ENCODE measurements at regions not wholly inside any gene's neighbourhood (a gene's known extent, or its start where the extent isn't known, plus 50 kb on each side); places are given as distances from the start of the nearest gene placed in this dataset.

DNA sequence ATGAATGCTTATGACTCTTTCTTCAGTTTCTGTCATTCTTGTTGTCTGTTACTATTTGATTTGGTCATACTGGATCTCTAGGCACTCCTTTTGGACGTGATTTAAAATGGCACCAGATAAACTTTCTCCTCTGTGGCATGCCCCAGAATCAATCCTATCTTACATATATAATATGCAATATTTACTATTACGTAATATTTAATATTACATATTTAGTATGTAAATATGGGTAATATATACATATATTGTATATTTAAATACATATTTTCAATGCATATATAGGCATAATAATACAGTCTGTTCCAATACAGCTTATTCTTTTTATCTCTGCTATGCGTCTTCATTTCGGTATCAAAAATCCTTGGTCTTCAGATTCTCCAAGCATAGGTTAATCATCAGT lies 104.4 kb upstream of the PRR20A start:
- no peak for TF ChIP-seq CTCF (IDR thresholded peaks at IDR 0.05; ENCODE audit: unreplicated experiment)
- no peaks in the 10 kb centered on the region for H3K9me3 Mint-ChIP-seq (ENCODE audit: unreplicated experiment)
- no peaks in the 10 kb centered on the region for H3K27me3 Mint-ChIP-seq (ENCODE audit: unreplicated experiment)
- H3K4me1 Mint-ChIP-seq (ENCODE audit: unreplicated experiment): no peaks in the 10 kb centered on the region
- DNase-seq (ENCODE audit: low spot score): no peak
- peaks cover 1% of the 10 kb centered on the region for H3K36me3 Mint-ChIP-seq (ENCODE audit: low read depth, unreplicated experiment)
- no peak overlapping the region for H3K4me3 Mint-ChIP-seq (ENCODE audit: unreplicated experiment)
- no peak overlapping the region for H3K27ac Mint-ChIP-seq (ENCODE audit: unreplicated experiment)

DNA sequence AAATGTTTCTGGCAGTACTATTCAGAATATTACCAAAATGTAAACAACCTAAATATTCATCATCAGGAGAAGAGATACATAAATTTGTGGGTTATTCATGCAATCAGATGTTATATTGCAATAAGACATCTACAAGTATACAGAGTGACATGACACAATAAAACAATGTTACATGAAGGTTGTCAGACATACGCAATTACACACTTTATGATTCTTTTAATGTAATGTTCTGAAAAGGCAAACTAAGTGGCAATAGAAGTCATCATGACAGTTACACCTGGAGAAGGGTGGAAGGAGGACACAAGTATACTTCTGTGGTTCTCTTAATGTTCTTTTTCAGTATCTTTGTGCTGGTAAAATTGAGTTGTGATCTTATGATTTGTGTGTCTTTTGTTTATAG lies 95.8 kb upstream of the PRR20A start:
- H3K9me3 Mint-ChIP-seq (ENCODE audit: unreplicated experiment): no peaks in the 10 kb centered on the region
- H3K36me3 Mint-ChIP-seq (ENCODE audit: low read depth, unreplicated experiment): no peaks in the 10 kb centered on the region
- no peak for TF ChIP-seq CTCF (IDR thresholded peaks at IDR 0.05; ENCODE audit: unreplicated experiment)
- DNase-seq (ENCODE audit: low spot score): no peak
- H3K27ac Mint-ChIP-seq (ENCODE audit: unreplicated experiment): no peak overlapping the region
- H3K27me3 Mint-ChIP-seq (ENCODE audit: unreplicated experiment): no peaks in the 10 kb centered on the region
- H3K4me1 Mint-ChIP-seq (ENCODE audit: unreplicated experiment): no peaks in the 10 kb centered on the region
- H3K4me3 Mint-ChIP-seq (ENCODE audit: unreplicated experiment): no peak overlapping the region

- no peak for TF ChIP-seq CTCF (IDR thresholded peaks at IDR 0.05; ENCODE audit: unreplicated experiment)
- no peak overlapping the region for H3K4me3 Mint-ChIP-seq (ENCODE audit: unreplicated experiment)
- H3K9me3 Mint-ChIP-seq (ENCODE audit: unreplicated experiment): no peaks in the 10 kb centered on the region
- H3K27me3 Mint-ChIP-seq (ENCODE audit: unreplicated experiment): no peaks in the 10 kb centered on the region
- H3K27ac Mint-ChIP-seq (ENCODE audit: unreplicated experiment): no peak overlapping the region
- H3K4me1 Mint-ChIP-seq (ENCODE audit: unreplicated experiment): no peaks in the 10 kb centered on the region
- DNase-seq (ENCODE audit: low spot score): no peak
- H3K36me3 Mint-ChIP-seq (ENCODE audit: low read depth, unreplicated experiment): no peaks in the 10 kb centered on the region
Measured at GRCh38 chr13:57045826-57046546, 94.7 kb upstream of the PRR20A start.

DNA sequence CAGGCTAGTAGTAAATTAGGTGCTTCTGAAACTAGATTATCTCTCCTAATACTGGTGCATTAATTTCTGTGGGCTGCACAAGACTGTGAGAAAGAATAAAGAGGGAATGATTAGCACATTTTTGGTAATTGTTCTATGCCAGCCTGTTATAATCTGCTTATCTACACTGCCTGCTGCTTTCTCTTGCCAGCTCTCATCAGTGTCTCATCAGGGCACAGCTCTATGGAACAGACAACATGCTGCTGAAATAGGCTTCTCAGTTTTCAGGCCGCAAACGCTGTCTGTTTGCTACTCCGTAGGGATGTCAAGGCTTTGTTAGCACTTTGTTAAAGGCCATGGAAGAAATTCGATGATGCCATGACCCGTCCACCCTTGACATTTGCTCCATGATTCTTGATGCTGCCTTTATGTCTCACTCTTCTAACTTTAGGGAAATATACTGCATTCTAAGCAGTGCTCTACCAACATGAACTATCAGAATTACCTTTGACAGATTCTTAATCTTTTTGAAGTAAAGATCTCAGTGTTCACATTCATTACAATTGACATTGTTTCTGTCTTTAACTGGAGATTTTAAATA lies 84.0 kb upstream of the PRR20A start:
- no peak for TF ChIP-seq CTCF (IDR thresholded peaks at IDR 0.05; ENCODE audit: unreplicated experiment)
- H3K36me3 Mint-ChIP-seq (ENCODE audit: low read depth, unreplicated experiment): no peaks in the 10 kb centered on the region
- H3K9me3 Mint-ChIP-seq (ENCODE audit: unreplicated experiment): no peaks in the 10 kb centered on the region
- H3K27ac Mint-ChIP-seq (ENCODE audit: unreplicated experiment): no peak overlapping the region
- H3K4me3 Mint-ChIP-seq (ENCODE audit: unreplicated experiment): no peak overlapping the region
- H3K27me3 Mint-ChIP-seq (ENCODE audit: unreplicated experiment): no peaks in the 10 kb centered on the region
- H3K4me1 Mint-ChIP-seq (ENCODE audit: unreplicated experiment): no peaks in the 10 kb centered on the region
- no peak for DNase-seq (ENCODE audit: low spot score)

- Mint-ChIP-seq H3K4me1 (ENCODE audit: unreplicated experiment) (no peaks in the 10 kb centered on the region), H3K36me3 (ENCODE audit: low read depth, unreplicated experiment) (no peaks in the 10 kb centered on the region), H3K9me3 (ENCODE audit: unreplicated experiment) (no peaks in the 10 kb centered on the region), H3K27ac (ENCODE audit: unreplicated experiment) (peak overlapping the region; percentile 28), H3K27me3 (ENCODE audit: unreplicated experiment) (no peaks in the 10 kb centered on the region), H3K4me3 (ENCODE audit: unreplicated experiment) (no peak overlapping the region)
- DNase-seq (ENCODE audit: low spot score): no peak
- no peak for TF ChIP-seq CTCF (IDR thresholded peaks at IDR 0.05; ENCODE audit: unreplicated experiment)
Measured at GRCh38 chr13:57063007-57063406, 77.7 kb upstream of the PRR20A start.
